GM20431 (cell line): ENCODE measurements at regions not wholly inside any gene's neighbourhood (a gene's known extent, or its start where the extent isn't known, plus 50 kb on each side); places are given as distances from the start of the nearest gene placed in this dataset.

Experiments
- in situ Hi-C: fragments of 300-500 bp; cut with MseI, MboI; formaldehyde crosslinking; loops from one replicate; pipeline ENCODE4 v1.15.0; 2020; ENCODE audit warnings: low sequenced_read_pairs; ENCODE audit not compliant: unreplicated experiment

DNA sequence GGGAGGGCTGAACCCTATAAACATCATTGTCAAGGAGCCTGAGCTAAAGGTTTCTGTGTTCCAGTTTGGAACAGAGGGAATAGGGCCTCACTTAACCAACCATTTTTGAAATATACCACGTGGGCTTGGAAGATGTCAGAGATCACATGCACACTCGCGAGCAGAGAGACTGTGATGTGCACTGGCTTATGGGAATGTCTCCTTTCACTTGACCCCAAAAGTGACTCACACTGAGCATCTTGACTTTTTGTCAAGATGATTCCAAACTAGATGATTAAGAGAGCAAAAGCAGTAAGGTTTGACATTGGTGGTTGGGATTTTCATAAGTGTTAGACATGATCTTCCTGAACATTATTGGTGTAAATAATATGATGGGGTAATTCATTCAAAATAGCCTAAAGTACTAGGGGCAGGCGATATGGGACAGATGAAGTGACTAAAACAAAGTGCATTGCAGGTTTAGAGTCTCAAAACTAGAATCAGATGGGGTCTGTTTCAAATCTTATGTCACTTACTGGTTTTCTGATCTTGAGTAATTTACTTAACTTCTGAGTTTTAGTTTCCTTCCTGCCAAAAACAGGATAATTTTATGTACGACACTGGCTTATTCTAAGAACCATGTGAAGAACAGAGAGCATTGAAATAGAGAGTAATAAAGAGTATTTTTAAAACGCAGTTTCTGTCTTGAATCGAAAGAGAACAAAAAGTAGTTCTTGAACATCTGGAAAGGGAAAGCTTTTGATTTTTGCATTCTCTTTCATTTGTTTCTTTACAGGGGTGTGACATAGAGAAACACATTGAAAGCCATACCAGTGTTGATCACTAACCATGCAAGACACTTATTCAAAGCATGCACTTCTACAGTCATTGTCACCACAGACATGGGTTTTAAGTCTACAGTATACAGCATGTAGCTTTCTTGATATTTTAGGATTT lies 383.0 kb downstream of the DIRAS2 start:
- in situ Hi-C loops = no loop called here

DNA sequence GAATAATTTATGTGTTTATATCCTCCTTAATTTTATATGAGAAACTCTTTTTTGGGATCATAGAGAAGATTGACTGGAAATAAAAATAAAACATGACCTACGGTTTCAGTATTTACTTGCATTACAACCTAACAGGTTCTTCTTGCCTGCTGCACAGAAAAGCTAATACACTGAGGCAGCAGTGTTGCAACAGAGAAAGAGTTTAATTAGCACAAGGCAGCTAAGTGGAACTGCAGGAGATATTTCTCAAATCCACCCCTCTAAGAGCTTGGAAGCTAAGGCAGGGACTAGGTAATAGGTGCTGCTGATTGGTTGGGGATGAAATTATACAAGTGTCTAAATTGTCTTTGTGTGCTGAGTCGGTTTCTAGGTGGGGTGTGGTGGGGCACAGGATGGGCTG lies 380.9 kb downstream of the DIRAS2 start:
- in situ Hi-C loops = no loop called here

DNA sequence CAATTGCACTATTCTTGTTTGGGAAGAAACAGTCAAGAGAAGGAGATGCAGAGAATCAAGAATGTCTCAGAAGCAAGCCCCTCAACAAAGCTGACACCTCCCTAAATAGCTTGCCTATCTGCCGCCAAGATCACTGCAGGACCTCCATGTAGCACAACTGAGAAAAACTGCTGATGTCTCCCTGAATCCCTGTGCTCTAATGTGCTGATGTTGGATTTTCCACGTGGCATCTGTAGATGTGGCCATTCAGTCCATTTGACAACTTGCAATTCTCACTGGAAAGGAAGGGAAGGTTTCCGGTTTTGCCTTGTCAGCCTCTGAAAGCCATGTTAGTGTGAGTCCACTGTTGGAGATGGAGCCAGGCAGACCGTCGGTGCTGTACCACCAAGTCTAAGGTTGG lies 374.0 kb downstream of the DIRAS2 start:
- in situ Hi-C loops = no loop called here

DNA sequence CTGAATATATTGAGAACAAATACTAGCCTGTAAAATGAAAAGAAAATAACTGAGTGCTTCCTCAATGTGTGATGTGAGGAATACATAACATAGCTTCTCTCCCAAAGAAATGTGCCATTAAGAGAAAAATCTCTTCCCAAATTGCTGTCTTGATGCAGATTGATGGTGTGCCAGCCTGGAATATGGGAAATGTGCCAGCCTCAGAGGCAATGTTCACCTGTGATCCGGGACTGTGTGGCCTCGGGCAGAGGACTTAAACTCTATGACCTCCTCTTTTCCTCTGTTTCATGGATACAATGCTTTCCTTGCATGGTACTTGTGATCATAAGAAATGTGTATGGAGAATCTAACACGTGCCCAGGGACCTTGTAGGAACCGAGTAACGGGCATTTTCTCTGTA lies 370.9 kb downstream of the DIRAS2 start:
- in situ Hi-C loops = no loop called here

DNA sequence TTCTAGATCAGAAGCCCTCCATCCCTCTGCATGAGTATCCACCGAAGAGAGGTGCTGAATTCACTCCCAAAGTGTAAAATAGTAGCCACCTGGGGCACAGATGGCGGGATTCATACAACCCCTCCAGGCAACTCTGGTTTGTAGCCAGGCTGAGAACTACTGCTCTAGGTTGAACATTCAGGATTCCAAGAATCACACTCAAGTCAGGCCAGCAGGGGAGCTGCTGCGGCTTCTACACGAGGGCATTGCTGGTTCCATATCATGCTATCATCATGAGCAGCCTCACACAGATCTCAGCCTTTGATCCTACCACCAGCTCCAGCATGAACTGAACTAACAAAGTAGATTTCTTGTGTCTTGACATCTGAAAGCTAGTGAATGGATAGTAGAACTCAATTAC lies 367.9 kb downstream of the DIRAS2 start:
- in situ Hi-C loops = no loop called here

DNA sequence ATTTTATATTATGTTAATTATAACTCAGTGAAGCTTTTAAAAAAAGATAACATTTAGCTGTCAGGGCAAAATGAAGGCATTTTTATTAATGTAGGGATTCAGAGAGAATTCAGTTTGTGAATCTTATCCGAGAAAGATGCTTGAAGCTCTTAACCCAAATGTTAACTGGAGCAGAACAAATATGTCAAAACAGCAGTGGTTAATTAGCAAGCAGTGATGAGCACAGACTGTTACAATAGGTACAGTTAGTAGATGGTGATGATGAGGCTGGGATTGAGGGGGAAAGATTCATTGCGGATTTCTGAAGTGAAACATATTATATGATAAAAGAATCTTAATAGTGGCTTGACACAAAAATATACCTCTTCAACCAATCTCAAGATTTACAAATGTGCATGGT lies 356.7 kb downstream of the DIRAS2 start:
- in situ Hi-C loops = no loop called here

DNA sequence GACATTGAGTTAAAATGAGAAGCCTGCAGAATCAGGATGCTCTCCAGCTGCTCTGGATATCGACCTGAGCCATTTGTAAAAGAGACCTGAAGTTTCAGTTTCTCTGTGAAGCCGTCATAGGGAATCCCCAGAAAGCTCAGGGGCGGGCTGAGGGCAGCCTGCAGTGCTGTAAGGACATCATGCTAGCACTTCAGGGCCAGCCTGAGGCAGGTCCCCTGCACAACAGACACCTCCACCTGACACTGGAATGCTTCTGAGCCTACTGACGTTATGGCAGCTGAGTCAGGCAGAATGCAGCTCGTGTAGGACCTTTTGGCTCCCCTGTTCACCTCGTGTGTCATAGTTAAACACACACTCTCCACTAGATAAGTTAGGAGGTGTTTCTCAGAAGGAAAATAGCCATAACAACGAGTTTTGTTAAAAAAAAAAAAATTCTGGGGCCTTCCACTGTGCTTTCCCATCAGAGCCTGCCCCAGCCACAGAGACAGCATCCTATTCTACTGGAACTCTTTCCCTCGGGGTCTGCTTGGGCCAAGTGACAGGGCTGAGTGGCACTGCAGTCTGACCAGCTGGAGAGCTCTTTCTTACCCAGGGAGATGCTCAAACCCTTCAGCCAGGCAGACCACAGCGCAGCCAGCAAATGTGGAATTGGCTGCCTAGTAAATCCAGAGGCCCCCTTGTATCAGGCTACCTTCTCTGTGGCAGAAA lies 354.9 kb downstream of the DIRAS2 start:
- in situ Hi-C loops = no loop called here

DNA sequence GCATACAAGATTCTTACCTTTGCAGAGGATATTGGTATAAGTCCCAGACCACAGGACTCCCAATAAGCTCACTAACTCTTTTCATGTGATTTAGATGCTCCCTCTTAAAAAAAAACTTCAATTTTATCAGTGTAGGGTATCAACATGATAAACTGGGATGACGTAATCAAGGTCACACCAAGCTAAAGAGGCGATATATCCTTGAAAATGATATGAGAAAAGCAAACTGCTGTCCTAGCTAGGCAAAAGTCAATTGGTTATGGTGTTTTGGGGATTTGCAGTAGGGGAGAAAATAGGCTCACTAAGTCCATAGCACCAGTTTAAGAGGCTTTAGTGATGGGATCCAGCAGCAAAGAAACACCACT lies 354.4 kb downstream of the DIRAS2 start:
- in situ Hi-C loops = no loop called here

DNA sequence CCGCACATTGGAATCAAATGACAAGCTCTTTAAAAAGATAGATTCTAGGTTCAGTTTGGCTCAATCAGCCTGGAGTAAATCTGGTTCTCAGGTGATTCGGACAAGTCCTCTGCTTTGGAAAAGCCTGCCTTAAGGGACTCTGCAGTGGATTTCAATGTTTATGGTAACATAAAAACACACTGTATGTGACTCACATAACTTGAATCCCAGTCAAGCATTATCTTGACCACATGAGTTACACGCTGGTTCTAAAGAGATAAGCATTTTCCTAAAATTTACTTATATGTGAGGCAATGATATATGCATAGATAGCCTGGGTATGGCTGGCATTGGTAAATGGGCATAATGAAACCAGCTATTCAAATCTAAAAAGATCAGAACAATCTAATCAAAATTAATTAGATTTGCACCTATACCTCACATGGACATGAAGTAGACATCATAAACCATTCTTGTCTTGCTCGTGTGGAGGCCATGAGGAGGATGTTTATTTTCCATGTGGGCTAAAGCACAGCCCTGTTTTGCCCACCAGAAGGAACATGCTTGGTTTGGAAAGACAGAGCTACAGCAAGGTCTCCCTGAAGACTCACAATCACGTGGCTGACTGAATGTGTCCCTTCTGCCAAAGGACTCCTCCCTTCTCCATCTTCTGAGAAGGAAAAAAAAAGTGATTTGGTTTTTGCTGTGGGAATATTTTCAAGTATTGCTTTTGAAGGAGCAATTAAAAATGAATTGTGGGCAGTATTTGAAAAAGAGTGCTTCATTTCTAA lies 351.7 kb downstream of the DIRAS2 start:
- in situ Hi-C loops = no loop called here

DNA sequence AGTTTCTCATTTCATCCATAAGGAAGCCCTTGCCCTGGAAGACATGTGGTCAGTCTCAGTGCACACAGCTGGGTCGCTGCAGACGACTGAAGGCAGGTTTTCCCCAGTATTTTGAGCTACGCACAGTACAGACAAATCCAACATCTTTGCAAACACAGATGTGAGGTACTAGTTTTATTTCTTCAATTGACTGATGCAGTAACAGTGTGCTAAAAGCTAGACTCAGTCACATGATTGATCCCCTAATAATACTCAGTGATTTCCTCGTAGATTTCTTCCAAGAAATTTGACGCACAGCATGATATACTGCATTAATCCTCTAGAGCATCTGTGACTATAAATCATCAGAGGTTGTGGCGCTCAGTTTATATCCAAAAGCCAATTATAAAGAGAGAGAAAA lies 346.1 kb downstream of the DIRAS2 start:
- in situ Hi-C loops = no loop called here

DNA sequence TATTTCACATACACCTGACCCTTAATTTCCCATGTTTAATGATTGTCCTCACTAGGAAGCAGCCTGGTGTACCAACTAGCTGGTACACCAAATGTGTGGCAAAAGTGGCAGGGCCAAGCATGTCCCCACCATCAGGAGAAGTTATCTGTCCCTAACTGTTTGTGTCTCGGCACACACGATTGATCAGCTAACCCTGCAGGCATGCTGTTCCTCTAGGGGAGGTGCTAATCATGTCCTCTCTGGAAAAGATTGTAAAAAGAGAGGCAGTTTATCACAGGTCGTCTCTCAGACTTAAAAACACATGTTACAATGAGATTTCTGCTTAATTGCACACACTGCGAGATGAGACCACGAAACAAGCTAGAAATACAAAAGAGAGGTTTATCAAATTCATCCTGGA lies 342.7 kb downstream of the DIRAS2 start:
- in situ Hi-C loops = no loop called here

DNA sequence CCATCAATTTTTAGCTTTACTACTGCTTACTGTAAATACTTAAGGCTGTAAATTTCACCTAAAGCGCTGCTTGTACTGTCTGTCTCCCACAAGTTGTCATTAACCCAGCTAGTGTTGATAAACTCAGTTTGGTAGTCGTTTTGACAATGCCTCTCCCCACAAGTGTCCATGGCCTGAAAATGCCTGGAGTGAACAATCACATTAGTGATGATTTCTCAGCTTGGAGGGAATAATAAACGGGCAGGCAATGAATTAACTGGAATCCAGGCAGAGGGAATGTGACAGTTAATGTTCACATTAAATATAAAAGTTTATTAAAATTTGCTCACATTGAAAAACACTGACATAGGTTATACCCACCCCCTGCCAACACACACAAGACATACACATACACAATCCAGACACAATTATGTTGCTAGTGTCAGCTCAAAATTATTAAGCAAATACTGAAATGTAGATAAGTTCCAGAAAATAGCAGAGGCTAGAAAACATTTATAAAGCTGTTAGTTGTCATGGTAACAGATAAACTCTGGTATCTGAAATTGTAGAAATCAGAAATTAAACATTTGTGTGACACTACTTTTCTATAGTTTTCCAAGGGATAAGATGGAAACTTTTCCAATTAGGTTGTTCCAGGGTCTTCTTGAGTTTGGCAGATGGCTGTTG lies 341.9 kb downstream of the DIRAS2 start:
- in situ Hi-C loops = no loop called here

DNA sequence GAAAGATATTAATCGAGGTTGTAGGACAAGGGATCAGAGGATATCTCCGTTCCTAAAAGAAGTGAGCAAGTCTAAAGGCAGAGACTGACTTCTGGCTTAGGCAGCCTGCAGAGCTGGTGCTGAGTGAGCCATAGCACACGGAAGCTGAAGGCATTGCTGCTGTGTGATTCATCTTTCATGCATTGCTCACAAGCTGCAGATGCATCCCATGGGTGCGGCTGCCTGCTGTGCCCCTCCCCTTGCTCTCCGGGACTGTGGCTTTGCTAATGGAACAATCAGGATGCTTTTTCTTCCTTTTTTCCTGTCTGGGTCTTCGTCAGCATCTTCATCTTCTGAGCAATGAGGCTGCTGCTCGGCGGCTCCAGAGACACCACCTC lies 341.4 kb downstream of the DIRAS2 start:
- in situ Hi-C loops = no loop called here

DNA sequence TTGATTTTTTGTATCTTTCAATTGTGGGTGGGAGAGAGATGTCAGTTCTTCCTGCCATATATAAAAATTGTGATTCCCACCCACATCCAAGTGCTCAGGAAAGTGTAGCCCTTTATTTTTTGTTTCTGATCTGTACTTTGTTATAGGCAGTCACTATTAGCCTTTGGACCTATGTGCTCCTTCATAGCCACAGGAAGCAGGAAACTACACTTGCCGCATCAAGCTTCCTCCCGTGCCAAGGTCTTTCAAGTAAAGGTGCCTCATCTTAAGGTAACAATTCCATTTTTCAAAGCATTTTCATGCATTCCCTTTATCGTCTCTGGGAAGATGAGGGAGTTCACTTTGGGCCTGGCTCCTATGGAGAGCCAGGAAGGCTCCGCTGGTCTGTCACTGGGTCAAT lies 339.0 kb downstream of the DIRAS2 start:
- in situ Hi-C loops = no loop called here

DNA sequence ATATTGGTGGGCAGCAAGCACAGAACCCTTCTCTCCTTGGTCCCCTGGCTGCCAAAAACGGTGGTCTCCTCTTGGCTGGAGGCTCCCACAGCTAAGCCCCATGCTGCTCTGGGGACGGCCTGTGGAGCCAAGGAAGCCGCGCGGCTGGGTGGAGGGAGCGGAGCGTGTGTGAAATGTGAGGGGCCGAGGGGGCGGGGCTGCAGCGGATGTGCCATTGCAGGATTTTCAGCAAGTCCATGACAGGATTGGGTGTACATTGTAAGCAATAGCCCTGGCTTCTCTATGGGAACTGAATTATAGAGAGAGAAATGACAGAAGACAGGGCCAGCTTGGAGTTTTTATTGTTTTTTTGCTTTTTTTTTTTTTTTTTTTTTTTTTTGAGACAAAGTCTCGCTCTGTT lies 336.5 kb downstream of the DIRAS2 start:
- in situ Hi-C loops = no loop called here

DNA sequence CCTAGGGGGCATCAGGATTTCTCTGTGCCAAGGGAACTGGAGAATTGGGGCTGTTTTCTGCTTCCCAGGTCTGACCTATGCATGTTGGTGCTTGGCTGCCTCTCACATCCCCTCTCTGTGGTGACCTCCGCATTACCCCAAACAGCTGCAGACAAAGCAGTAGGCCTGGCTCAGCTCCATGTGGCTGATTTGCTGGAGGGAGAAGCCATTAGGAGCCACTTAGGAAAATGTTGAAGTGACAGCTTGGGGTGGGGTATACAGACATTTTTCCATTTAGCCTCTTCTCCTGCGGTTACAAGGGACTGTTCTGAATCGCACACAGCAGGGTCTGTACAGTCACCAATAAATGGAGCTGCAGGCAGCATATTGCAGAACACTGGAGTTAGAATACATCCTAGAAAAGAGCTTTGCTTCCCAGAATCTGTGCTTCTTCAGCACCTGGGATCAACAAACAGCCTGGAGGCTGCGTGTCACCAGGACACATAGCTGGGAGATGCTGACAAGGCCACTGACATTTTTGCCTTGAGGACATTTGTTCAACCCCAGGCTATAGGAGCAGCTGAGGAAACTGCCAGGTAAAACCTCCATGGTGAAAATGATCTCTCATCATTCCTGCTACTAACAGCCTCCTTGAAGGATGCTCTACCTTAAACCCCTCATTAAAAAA lies 335.3 kb downstream of the DIRAS2 start:
- in situ Hi-C loops = no loop called here

DNA sequence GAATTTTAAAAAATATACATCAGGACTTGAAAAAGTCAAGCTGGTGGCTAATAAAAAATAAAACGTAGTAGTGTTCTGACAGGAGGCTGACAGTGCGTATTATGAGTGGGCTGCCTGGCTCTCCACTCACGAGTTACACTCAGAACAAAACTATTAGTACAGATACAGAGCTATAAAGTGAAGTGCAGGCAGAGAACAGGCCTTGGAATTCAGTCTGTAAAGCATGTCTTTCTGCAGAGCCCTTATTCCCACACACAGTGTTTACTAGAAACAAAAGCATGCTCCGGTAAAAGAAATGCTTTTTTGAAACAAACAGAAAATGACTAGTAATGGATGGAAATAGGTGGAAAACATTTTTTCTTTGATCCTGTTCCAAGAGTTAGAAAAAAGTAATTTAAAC lies 334.7 kb downstream of the DIRAS2 start:
- in situ Hi-C loops = no loop called here

DNA sequence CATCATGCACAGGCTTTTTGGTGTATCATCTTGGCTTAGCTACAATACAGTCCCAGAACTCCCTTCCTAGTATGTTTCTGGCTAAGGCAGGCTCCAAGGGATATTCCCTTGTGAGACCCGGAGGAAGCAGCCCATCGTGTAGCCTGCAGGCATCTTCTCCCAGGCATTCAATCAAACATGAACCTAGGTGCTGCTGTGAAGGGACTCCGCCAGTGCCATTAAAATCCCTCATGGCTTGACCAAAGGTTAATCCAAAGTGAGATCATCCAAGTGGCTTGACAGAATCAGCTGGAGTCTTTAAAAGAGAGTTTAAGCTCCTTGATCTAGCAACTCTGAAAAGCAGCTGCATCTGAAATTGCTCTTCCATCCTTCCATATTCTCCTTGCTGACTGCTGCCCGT lies 333.9 kb downstream of the DIRAS2 start:
- in situ Hi-C loops = no loop called here

DNA sequence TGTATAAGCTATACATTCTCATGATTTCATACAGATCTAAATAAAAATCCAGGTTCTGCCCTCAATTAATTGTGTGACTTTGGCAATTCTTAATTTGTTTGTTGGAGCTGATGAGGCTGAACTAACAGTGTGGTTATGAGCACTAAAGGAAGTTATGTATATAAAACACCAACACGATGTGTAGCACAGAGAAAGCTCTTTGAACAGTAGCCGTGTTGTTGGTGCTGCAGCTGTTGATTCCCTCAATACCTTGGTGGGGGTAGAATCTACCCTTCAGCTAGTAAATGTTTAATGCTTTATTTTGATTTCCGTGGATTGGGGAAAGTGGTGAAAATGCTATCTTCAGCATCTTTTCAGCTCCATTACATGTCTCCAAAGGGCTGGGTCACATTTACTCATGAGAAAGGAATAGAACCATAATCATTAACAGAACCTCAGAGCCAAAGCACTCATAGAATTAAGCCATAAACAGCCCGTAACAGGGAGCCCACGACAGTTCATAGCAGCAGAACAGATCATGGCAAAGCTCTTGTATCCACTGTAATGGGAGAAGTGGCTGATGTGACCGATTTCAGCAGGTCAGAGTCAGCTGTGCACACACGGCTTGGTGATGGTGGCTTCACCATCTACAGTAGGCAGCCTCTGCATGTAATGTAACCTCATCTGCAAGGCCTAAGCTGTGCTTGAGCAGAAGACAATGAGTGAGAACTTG lies 332.7 kb downstream of the DIRAS2 start:
- in situ Hi-C loops = no loop called here
